H1 (cell line): ENCODE measurements at regions not wholly inside any gene's neighbourhood (a gene's known extent, or its start where the extent isn't known, plus 50 kb on each side); places are given as distances from the start of the nearest gene placed in this dataset.
A peak's percentile ranks its signal among the peaks of the same experiment; 100 is the strongest.

Experiments used
- CTCF ChIA-PET: fragments of 300-600 bp; sonication (Branson Sonifier 250); formaldehyde crosslinking; loops from one replicate; lab custom pipeline; 2021; ENCODE audit not compliant: partially characterized antibody; lab: Charles Lee
- POLR2A ChIA-PET: fragments of 300-600 bp; sonication (Branson Sonifier 250); formaldehyde crosslinking; loops from one replicate; lab custom pipeline; 2021; ENCODE audit warnings: inconsistent platforms; ENCODE audit not compliant: partially characterized antibody; lab: Charles Lee
- DNase-seq, 2 experiments: peaks; one replicate each; pipeline versions ENCODE4 v3.0.0 to v3.0.0-alpha.2; 2010 to 2022; ENCODE audit warnings: low spot score in 2 of 2, low read depth in 1 of 2, mixed read lengths in 1 of 2
- FAIRE-seq: peaks from 2 replicates; lab custom pipeline; 2011; peaks lifted over from hg19 to GRCh38; lab: Jason Lieb, UNC
- H2AFZ ChIP-seq: 2 replicates; pipeline ENCODE4 v1.8.1; 2012; ENCODE audit warnings: low read length, inconsistent platforms
- H2AK5ac ChIP-seq: 2 replicates; pipeline ENCODE4 v1.6.1; 2013; ENCODE audit warnings: low read depth, low read length
- H2BK120ac ChIP-seq: replicated peaks from 2 replicates; pipeline ENCODE3; 2013; ENCODE audit warnings: low read depth, low read length, inconsistent platforms
- H2BK12ac ChIP-seq: 2 replicates; pipeline ENCODE4 v1.6.1; 2013; ENCODE audit warnings: low read depth, low read length
- H2BK15ac ChIP-seq: 2 replicates; pipeline ENCODE4 v1.6.1; 2013; ENCODE audit warnings: low read length
- H2BK20ac ChIP-seq: 2 replicates; pipeline ENCODE4 v1.6.1; 2013; ENCODE audit warnings: low read length
- H2BK5ac ChIP-seq: 2 replicates; pipeline ENCODE4 v1.6.1; 2013; ENCODE audit warnings: low read depth, low read length
- H3K14ac ChIP-seq: 2 replicates; pipeline ENCODE4 v1.6.1; 2013; ENCODE audit warnings: inconsistent platforms; ENCODE audit not compliant: insufficient read length
- H3K18ac ChIP-seq: 2 replicates; pipeline ENCODE4 v1.6.1; 2013; ENCODE audit warnings: low read length; ENCODE audit errors: extremely low read depth
- H3K23ac ChIP-seq: 2 replicates; pipeline ENCODE4 v1.6.1; 2013; ENCODE audit warnings: inconsistent platforms; ENCODE audit not compliant: insufficient read length
- H3K23me2 ChIP-seq: 2 replicates; pipeline ENCODE4 v1.6.1; 2013; ENCODE audit warnings: low read depth, low read length
- H3K27ac ChIP-seq: 2 replicates; pipeline ENCODE4 v1.6.1; 2011; ENCODE audit warnings: low read depth, low read length, inconsistent platforms
- H3K27me3 ChIP-seq, 4 experiments: replicated peaks in 1 of 4; 1 replicate in 1 of 4; 2 replicates in 3 of 4; pipeline versions ENCODE4 v1.6.1 to v1.8.1; 2011 to 2013; ENCODE audit warnings: low read length in 3 of 4, mild to moderate bottlenecking in 3 of 4, inconsistent platforms in 2 of 4, mixed read lengths in 2 of 4, moderate library complexity in 1 of 4; ENCODE audit not compliant: control insufficient read depth in 3 of 4, insufficient read depth in 3 of 4; ENCODE audit errors: extremely low read depth in 1 of 4
- H3K36me3 ChIP-seq, 4 experiments: 2 replicates each; pipeline versions ENCODE4 v1.6.1 to v1.8.1; 2011 to 2013; ENCODE audit warnings: mild to moderate bottlenecking in 4 of 4, low read length in 3 of 4, moderate library complexity in 2 of 4, control low read depth in 1 of 4, inconsistent platforms in 1 of 4; ENCODE audit not compliant: insufficient read depth in 4 of 4, control insufficient read depth in 2 of 4
- H3K4ac ChIP-seq: replicated peaks from 2 replicates; pipeline ENCODE3; 2013; ENCODE audit warnings: low read length, low read depth, mixed read lengths, inconsistent platforms; ENCODE audit not compliant: insufficient read length
- H3K4me1 ChIP-seq, 4 experiments: replicated peaks in 1 of 4; 1 replicate in 1 of 4; 2 replicates in 3 of 4; pipeline versions ENCODE4 v1.6.1 to v1.8.1; 2011 to 2013; ENCODE audit warnings: low read length in 3 of 4, inconsistent platforms in 2 of 4, mixed read lengths in 1 of 4; ENCODE audit not compliant: insufficient read depth in 4 of 4, control insufficient read depth in 3 of 4
- H3K4me2 ChIP-seq, 2 experiments: 2 replicates each; pipeline versions ENCODE4 v1.6.1 to v1.8.1; 2011 to 2013; ENCODE audit warnings: low read depth in 2 of 2, low read length in 2 of 2, control low read depth in 1 of 2, inconsistent platforms in 1 of 2, mild to moderate bottlenecking in 1 of 2; ENCODE audit not compliant: insufficient read depth in 1 of 2
- H3K4me3 ChIP-seq, 4 experiments: fragments of 200-600, 300-600 bp in 1 of 4; sonication (generic), shearing (Covaris generic), sonication (Bioruptor Twin) in 1 of 4; 2 replicates each; pipeline versions ENCODE4 v1.5.1 to v1.8.1; 2011 to 2016; ENCODE audit warnings: low read length in 4 of 4, low read depth in 3 of 4, control low read depth in 2 of 4, inconsistent platforms in 2 of 4, mild to moderate bottlenecking in 2 of 4, mixed read lengths in 1 of 4, moderate library complexity in 1 of 4; ENCODE audit not compliant: insufficient read depth in 2 of 4; ENCODE audit errors: extremely low read depth in 1 of 4
- H3K56ac ChIP-seq: replicated peaks from 2 replicates; pipeline ENCODE3; 2013; ENCODE audit warnings: low read depth, mild to moderate bottlenecking, mixed read lengths, low read length, inconsistent platforms; ENCODE audit not compliant: insufficient read length
- H3K79me1 ChIP-seq: 2 replicates; pipeline ENCODE4 v1.6.1; 2013; ENCODE audit warnings: low read depth, low read length, control low read depth
- H3K79me2 ChIP-seq, 2 experiments: 2 replicates each; pipeline versions ENCODE4 v1.6.1 to v1.8.1; 2012 to 2013; ENCODE audit warnings: low read length in 2 of 2, mild to moderate bottlenecking in 2 of 2, inconsistent platforms in 1 of 2; ENCODE audit not compliant: insufficient read depth in 2 of 2, control insufficient read depth in 1 of 2
- H3K9ac ChIP-seq, 4 experiments: replicated peaks in 1 of 4; 1 replicate in 1 of 4; 2 replicates in 3 of 4; pipeline versions ENCODE4 v1.6.1 to v1.8.1; 2011 to 2013; ENCODE audit warnings: low read depth in 3 of 4, low read length in 3 of 4, control low read depth in 2 of 4, mild to moderate bottlenecking in 2 of 4, moderate library complexity in 2 of 4, inconsistent platforms in 1 of 4; ENCODE audit errors: extremely low read depth in 1 of 4
- H3K9me3 ChIP-seq, 2 experiments: 2 replicates each; pipeline versions ENCODE4 v1.6.1 to v1.8.1; 2012 to 2013; ENCODE audit warnings: mild to moderate bottlenecking in 2 of 2, moderate library complexity in 2 of 2, control low read depth in 1 of 2, inconsistent platforms in 1 of 2, low read depth in 1 of 2, low read length in 1 of 2, mixed read lengths in 1 of 2; ENCODE audit not compliant: insufficient read depth in 2 of 2
- H4K20me1 ChIP-seq, 2 experiments: replicated peaks in 1 of 2; 2 replicates each; pipeline versions ENCODE3 to v1.8.1; 2011 to 2013; ENCODE audit warnings: inconsistent platforms in 2 of 2, low read length in 2 of 2, mild to moderate bottlenecking in 1 of 2; ENCODE audit not compliant: insufficient read depth in 2 of 2, control insufficient read depth in 1 of 2
- H4K5ac ChIP-seq: 2 replicates; pipeline ENCODE4 v1.6.1; 2013; ENCODE audit warnings: low read length, low read depth, mixed read lengths, inconsistent platforms; ENCODE audit not compliant: insufficient read length
- H4K8ac ChIP-seq: 2 replicates; pipeline ENCODE4 v1.8.0; 2013; ENCODE audit warnings: mild to moderate bottlenecking, moderate library complexity, low read length, inconsistent platforms; ENCODE audit not compliant: insufficient read depth; ENCODE audit errors: extremely low read depth
- H4K91ac ChIP-seq: replicated peaks from 2 replicates; pipeline ENCODE3; 2013; ENCODE audit warnings: low read length, mixed read lengths, inconsistent platforms; ENCODE audit not compliant: insufficient read length
- POLR2A ChIP-seq, 2 experiments: IDR thresholded peaks; 1 replicate in 1 of 2; 2 replicates in 1 of 2; pipeline ENCODE4 v1.6.1; 2011; ENCODE audit warnings: low read depth in 2 of 2, low read length in 2 of 2, mild to moderate bottlenecking in 2 of 2; ENCODE audit errors: control extremely low read depth in 1 of 2
- WGBS, 2 experiments: shearing (Covaris generic) in 1 of 2; methylation state at CpG; one replicate each; pipeline versions ENCODE4 v1.1.6 to v1.1.7; 2013 to 2015; ENCODE audit warnings: low lambda C conversion rate in 2 of 2, mixed read lengths in 2 of 2, inconsistent platforms in 1 of 2, low coverage in 1 of 2, missing lambda C conversion rate in 1 of 2; ENCODE audit not compliant: insufficient replicate concordance in 2 of 2, insufficient coverage in 1 of 2, insufficient read length in 1 of 2; ENCODE audit errors: extremely low coverage in 1 of 2, missing lambda C conversion rate in 1 of 2; 5-methylcytosine and 5-hydroxymethylcytosine counted together

GRCh38 chr10:110356628-110357245 is 52.0 kb upstream of the SMNDC1 start:
- no peaks in the 10 kb centered on the region for H3K79me2 ChIP-seq
- no peak overlapping the region for H4K8ac ChIP-seq
- no peak for DNase-seq
- H3K9ac ChIP-seq, result no peak overlapping the region
- no peak overlapping the region for H2AK5ac ChIP-seq
- H3K18ac ChIP-seq, result no peak overlapping the region
- no peak overlapping the region for H4K91ac ChIP-seq
- CTCF ChIA-PET, result interaction anchor here (1.0 to 4.8 kb wide), 6 partner anchors 9 to 189 kb away, joined by 3 to 49 read pairs (median 7); partner anchors contain the start of gene DUSP5
- H3K4me1 ChIP-seq, result peaks cover 5 to 14% (median 10%) of the 10 kb centered on the region in 4 experiments; a peak in 6 of 7 replicates
- H3K36me3 ChIP-seq, result no peaks in the 10 kb centered on the region
- no peak overlapping the region for H3K4me2 ChIP-seq
- no peak overlapping the region for H3K56ac ChIP-seq
- H4K20me1 ChIP-seq, result no peaks in the 10 kb centered on the region
- no peak for FAIRE-seq
- H2BK12ac ChIP-seq, result 0 out of 2 replicates have a peak overlapping the region, but pooled peaks have one; percentile 83
- H2BK120ac ChIP-seq, result no peak overlapping the region
- POLR2A ChIA-PET, result no interaction called here
- H3K4me3 ChIP-seq, result no peak overlapping the region
- H2AFZ ChIP-seq, result no peak overlapping the region
- no peaks in the 10 kb centered on the region for H3K79me1 ChIP-seq
- no peak overlapping the region for H4K5ac ChIP-seq
- H3K9me3 ChIP-seq, result no peaks in the 10 kb centered on the region
- no peak overlapping the region for H3K27ac ChIP-seq
- H3K14ac ChIP-seq, result no peak overlapping the region
- H3K23me2 ChIP-seq, result no peaks in the 10 kb centered on the region
- H3K27me3 ChIP-seq, result no peaks in the 10 kb centered on the region; a peak in 1 of 7 replicates
- H3K23ac ChIP-seq, result no peak overlapping the region
- no peak overlapping the region for H2BK20ac ChIP-seq
- 93% methylated on average over 19 of the region's 19 CpGs; no CpG with 5 or more reads in 1 of the 2 experiments for WGBS, 2 experiments
- H3K4ac ChIP-seq, result no peak overlapping the region
- H2BK5ac ChIP-seq, result no peak overlapping the region
- H2BK15ac ChIP-seq, result no peak overlapping the region; the same call in 1 of the 2 replicates
- TF ChIP-seq POLR2A (IDR thresholded peaks at IDR 0.05; ENCODE audit: control extremely low read depth in 1 of 2, low read depth in 2 of 2, low read length in 2 of 2), result no peak
